ENCODE measurements at regions not wholly inside any gene's neighbourhood (a gene's known extent, or its start where the extent isn't known, plus 50 kb on each side); places are given as distances from the start of the nearest gene placed in this dataset.

GRCh38 chr22:27050771-27051170, 393.4 kb downstream of the MIAT start (continued):
- TF ChIP-seq, protein P1, sequence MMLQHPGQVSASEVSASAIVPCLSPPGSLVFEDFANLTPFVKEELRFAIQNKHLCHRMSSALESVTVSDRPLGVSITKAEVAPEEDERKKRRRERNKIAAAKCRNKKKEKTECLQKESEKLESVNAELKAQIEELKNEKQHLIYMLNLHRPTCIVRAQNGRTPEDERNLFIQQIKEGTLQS (IDR thresholded peaks at IDR 0.05; ENCODE audit: insufficient read depth, low read depth, low read length) = no peak
- TF ChIP-seq HDAC6 (IDR thresholded peaks at IDR 0.05; ENCODE audit: low read depth, low read length) (no peak), POLR2AphosphoS5 (IDR thresholded peaks at IDR 0.05; ENCODE audit: low read depth, low read length) (no peak), CHD1 (IDR thresholded peaks at IDR 0.05; ENCODE audit: low read depth, low read length) (no peak), SIRT6 (IDR thresholded peaks at IDR 0.05; ENCODE audit: low read length) (no peak), EGR1 (IDR thresholded peaks at IDR 0.05; ENCODE audit: borderline replicate concordance, low read depth, low read length) (no peak), ASH2L (IDR thresholded peaks at IDR 0.05; ENCODE audit: low read length) (no peak), POU5F1 (IDR thresholded peaks at IDR 0.05; ENCODE audit: low read depth, low read length) (no peak), NRF1 (IDR thresholded peaks at IDR 0.05; ENCODE audit: low read depth, low read length) (no peak)
- TF ChIP-seq, protein P2, sequence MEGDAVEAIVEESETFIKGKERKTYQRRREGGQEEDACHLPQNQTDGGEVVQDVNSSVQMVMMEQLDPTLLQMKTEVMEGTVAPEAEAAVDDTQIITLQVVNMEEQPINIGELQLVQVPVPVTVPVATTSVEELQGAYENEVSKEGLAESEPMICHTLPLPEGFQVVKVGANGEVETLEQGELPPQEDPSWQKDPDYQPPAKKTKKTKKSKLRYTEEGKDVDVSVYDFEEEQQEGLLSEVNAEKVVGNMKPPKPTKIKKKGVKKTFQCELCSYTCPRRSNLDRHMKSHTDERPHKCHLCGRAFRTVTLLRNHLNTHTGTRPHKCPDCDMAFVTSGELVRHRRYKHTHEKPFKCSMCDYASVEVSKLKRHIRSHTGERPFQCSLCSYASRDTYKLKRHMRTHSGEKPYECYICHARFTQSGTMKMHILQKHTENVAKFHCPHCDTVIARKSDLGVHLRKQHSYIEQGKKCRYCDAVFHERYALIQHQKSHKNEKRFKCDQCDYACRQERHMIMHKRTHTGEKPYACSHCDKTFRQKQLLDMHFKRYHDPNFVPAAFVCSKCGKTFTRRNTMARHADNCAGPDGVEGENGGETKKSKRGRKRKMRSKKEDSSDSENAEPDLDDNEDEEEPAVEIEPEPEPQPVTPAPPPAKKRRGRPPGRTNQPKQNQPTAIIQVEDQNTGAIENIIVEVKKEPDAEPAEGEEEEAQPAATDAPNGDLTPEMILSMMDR (IDR thresholded peaks at IDR 0.05; ENCODE audit: control extremely low read depth in 1 of 3, insufficient read depth in 1 of 3, low read depth in 1 of 3, low read length in 3 of 3) = no peak

All from H1 (cell line).